Activated T-cell treated with anti-CD3 and anti-CD28 coated beads, Interleukin-2, amount 50 U/mL, for 72 hours (primary cell): ENCODE measurements at regions not wholly inside any gene's neighbourhood (a gene's known extent, or its start where the extent isn't known, plus 50 kb on each side); places are given as distances from the start of the nearest gene placed in this dataset.
"Not testable (repeated sequence)": the region's sequence is repeated elsewhere in the genome, so short reads cannot be mapped to it uniquely, and the experiment has no call there.

Source experiments
- ATAC-seq, 2 donors: fragments of 150-1000 bp; cut with Tn5 transposase; replicated peaks in 1 of 2; 2 replicates each; pipeline ENCODE4 v1.10.0; 2021; ENCODE audit warnings: moderate library complexity in 2 of 2, mild to moderate bottlenecking in 1 of 2
- DNase-seq, 2 donors: peaks; one replicate each; pipeline ENCODE4 v3.0.0; 2021 to 2022; ENCODE audit warnings: mixed read lengths in 1 of 2
- H3K27ac Mint-ChIP-seq: one replicate; pipeline ENCODE4 v1.8.0; 2022; ENCODE audit warnings: mild to moderate bottlenecking, moderate library complexity, mixed read lengths
- H3K27me3 Mint-ChIP-seq: one replicate; pipeline ENCODE4 v1.8.0; 2022; ENCODE audit warnings: low read depth, mixed read lengths
- H3K36me3 Mint-ChIP-seq, 2 donors: one replicate each; pipeline ENCODE4 v1.8.0; 2022; ENCODE audit warnings: mixed read lengths in 2 of 2, mild to moderate bottlenecking in 1 of 2; ENCODE audit not compliant: insufficient read depth in 2 of 2
- H3K4me1 Mint-ChIP-seq: one replicate; pipeline ENCODE4 v1.8.0; 2022; ENCODE audit warnings: low read depth, mixed read lengths
- H3K4me3 Mint-ChIP-seq, 2 donors: one replicate each; pipeline ENCODE4 v1.8.0; 2022; ENCODE audit warnings: mild to moderate bottlenecking in 2 of 2, mixed read lengths in 2 of 2, moderate library complexity in 2 of 2
- H3K9me3 Mint-ChIP-seq, 2 donors: one replicate each; pipeline ENCODE4 v1.8.0; 2022; ENCODE audit warnings: mixed read lengths in 2 of 2

- not testable (repeated sequence) for H3K36me3 Mint-ChIP-seq, H3K4me1 Mint-ChIP-seq, H3K27ac Mint-ChIP-seq, DNase-seq, H3K9me3 Mint-ChIP-seq, H3K4me3 Mint-ChIP-seq, H3K27me3 Mint-ChIP-seq, ATAC-seq
These were observed 923.9 kb downstream of the SOCS6 start for GRCh38 chr18:71212739-71213138.

DNA sequence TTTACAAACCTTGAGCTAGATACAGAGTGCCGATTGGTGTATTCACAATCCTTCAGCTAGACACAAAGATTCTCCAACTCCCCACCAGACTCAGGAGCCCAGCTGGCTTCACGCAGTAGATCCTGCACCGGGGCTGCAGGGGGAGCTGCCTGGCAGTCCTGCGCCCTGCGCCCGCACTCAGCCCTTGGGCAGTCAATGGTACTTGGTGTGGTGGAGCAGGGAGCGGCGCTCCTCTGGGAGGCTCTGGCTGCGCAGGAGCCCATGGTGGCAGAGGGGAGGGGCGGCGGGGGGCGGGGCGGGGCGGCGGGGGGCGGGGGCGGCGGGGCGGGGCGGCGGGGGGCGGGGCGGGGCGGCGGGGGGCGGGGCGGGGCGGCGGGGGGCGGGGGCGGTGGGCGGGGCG lies 923.4 kb downstream of the SOCS6 start:
- H3K27ac Mint-ChIP-seq: no peak overlapping the region
- no peaks in the 10 kb centered on the region for H3K4me1 Mint-ChIP-seq
- no peak overlapping the region for H3K4me3 Mint-ChIP-seq
- H3K27me3 Mint-ChIP-seq: no peaks in the 10 kb centered on the region
- no peak for DNase-seq
- peaks cover 0 to 4% of the 10 kb centered on the region in 2 donors for H3K9me3 Mint-ChIP-seq
- H3K36me3 Mint-ChIP-seq: no peaks in the 10 kb centered on the region
- no peak for ATAC-seq

DNA sequence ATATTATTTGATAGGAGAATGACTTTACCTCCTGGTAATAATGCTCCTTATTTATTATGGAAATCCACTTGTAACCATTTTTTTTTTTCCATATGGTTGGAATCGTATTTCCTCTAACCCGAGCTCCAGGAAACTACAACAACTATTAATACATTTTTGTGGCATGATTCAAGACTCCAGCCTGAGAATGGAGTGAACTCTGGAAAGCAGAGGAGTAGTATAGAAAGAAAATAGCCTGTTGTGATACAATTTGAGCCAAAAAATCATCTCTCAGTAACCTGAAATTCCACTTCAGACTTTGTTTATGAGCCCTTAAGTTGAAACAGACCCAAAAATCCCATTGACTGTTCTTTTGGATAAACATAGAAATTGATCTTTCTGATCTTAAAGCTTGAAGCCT lies 921.1 kb downstream of the SOCS6 start:
- H3K9me3 Mint-ChIP-seq: peaks cover 3 to 4% of the 10 kb centered on the region in 2 donors
- no peaks in the 10 kb centered on the region for H3K36me3 Mint-ChIP-seq
- H3K4me3 Mint-ChIP-seq: no peak overlapping the region
- ATAC-seq (no peak), DNase-seq (no peak)
- no peaks in the 10 kb centered on the region for H3K4me1 Mint-ChIP-seq
- H3K27ac Mint-ChIP-seq: no peak overlapping the region
- no peaks in the 10 kb centered on the region for H3K27me3 Mint-ChIP-seq

DNA sequence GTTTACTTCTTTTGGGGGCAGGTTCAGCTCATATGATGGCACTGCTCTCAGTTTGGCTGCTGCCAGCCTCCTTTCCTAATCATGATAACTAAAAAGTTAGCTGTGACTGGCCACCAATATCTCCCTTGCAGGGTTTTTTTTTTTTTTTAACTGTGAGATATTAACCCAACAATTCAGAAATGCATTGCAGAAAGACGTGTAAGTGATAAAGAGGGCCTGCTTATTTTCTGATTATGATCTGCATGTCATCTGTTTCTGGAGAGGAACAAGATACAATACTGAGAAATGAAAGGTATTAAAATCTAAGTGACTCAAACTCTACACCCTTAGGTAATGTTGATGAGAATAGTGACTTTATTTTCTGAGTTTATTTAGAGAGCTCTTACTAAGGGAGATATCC lies 905.6 kb downstream of the SOCS6 start:
- Mint-ChIP-seq H3K9me3 (no peaks in the 10 kb centered on the region), H3K36me3 (no peaks in the 10 kb centered on the region), H3K27ac (no peak overlapping the region), H3K4me3 (no peak overlapping the region), H3K4me1 (no peaks in the 10 kb centered on the region), H3K27me3 (no peaks in the 10 kb centered on the region)
- DNase-seq (no peak), ATAC-seq (no peak)

- H3K4me1 Mint-ChIP-seq: no peaks in the 10 kb centered on the region
- ATAC-seq: no peak
- no peak overlapping the region for H3K27ac Mint-ChIP-seq
- H3K36me3 Mint-ChIP-seq: no peaks in the 10 kb centered on the region
- no peaks in the 10 kb centered on the region for H3K27me3 Mint-ChIP-seq
- no peak for DNase-seq
- H3K9me3 Mint-ChIP-seq: no peaks in the 10 kb centered on the region
- no peak overlapping the region for H3K4me3 Mint-ChIP-seq
These were observed 900.7 kb downstream of the SOCS6 start for GRCh38 chr18:71189581-71189980.

GRCh38 chr18:71168557-71169145 lies 879.8 kb downstream of the SOCS6 start:
- no peaks in the 10 kb centered on the region for H3K4me1 Mint-ChIP-seq
- H3K27me3 Mint-ChIP-seq: no peaks in the 10 kb centered on the region
- no peaks in the 10 kb centered on the region for H3K9me3 Mint-ChIP-seq
- ATAC-seq: no peak
- no peak for DNase-seq
- no peaks in the 10 kb centered on the region for H3K36me3 Mint-ChIP-seq
- H3K27ac Mint-ChIP-seq: no peak overlapping the region
- H3K4me3 Mint-ChIP-seq: no peak overlapping the region

DNA sequence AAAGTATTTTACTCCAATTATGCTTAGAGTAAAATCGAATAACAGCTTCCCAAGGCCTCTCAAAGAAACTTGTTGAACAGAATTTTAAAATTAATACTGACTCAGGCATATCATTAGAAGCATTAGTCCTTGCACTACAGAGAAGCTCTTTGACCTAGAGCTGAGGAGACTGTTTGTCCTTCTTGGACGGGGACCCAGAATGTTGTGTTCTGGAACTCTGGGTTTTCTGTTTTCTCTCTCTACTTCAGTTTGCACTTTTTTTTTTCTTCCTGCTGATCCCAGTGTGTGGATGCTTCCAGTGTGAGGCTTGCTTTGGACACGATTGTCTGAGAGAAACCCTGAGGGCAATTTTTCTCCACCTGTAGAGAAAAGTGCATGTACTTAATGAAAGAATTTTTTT lies 847.6 kb downstream of the SOCS6 start:
- Mint-ChIP-seq H3K4me3 (no peak overlapping the region), H3K36me3 (no peaks in the 10 kb centered on the region), H3K9me3 (no peaks in the 10 kb centered on the region), H3K27me3 (no peaks in the 10 kb centered on the region), H3K4me1 (no peaks in the 10 kb centered on the region), H3K27ac (no peak overlapping the region)
- DNase-seq (no peak), ATAC-seq (no peak)

DNA sequence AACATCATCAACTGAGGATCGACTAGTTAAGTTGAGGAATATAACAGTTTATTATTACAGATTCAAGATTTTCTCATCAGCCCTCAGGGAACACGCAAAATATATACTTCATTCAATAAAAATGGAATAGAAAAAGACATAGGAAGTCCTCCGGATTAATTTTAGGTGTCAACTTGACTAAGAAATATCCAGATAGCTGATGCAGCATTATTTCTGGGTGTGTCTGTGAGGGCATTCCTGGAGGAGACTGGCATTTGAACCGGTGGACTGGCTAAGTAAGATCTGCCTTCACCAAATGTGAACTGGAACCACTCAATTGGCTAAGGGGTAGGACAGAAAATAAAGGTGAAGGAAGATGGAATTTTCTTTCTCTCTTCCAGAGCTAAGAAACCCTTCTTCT lies 845.3 kb downstream of the SOCS6 start:
- ATAC-seq: no peak

DNA sequence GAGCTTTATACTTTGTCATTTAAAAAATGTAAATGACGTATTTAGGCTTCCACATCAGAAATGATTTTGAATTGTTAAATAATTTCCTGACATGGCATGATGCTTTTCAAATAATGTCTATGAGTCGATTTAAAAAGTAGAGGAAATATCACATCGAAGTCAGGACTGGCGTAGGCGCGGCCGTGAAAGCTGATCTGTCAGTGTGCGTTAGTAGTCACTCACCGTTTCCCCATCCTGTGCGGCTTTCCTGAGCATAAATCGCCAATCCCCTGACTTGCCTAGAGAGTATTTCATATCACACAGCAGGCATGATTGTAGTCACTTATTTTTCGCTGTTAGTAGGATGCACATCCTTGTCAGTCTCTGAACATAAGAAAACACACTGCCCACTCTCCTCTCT lies 843.1 kb downstream of the SOCS6 start:
- ATAC-seq (no peak), DNase-seq (no peak)
- no peaks in the 10 kb centered on the region for H3K36me3 Mint-ChIP-seq
- no peak overlapping the region for H3K27ac Mint-ChIP-seq
- no peaks in the 10 kb centered on the region for H3K27me3 Mint-ChIP-seq
- peaks cover 2 to 5% of the 10 kb centered on the region in 2 donors for H3K9me3 Mint-ChIP-seq
- no peak overlapping the region for H3K4me3 Mint-ChIP-seq
- H3K4me1 Mint-ChIP-seq: no peaks in the 10 kb centered on the region

More for the DNA sequence above, 845.3 kb downstream of the SOCS6 start:
- Mint-ChIP-seq H3K36me3 (no peaks in the 10 kb centered on the region), H3K4me3 (no peak overlapping the region), H3K4me1 (no peaks in the 10 kb centered on the region), H3K27me3 (no peaks in the 10 kb centered on the region), H3K27ac (no peak overlapping the region), H3K9me3 (peaks cover 2 to 5% of the 10 kb centered on the region in 2 donors)
- no peak for DNase-seq

- ATAC-seq (no peak), DNase-seq (no peak)
- Mint-ChIP-seq H3K4me3 (no peak overlapping the region), H3K27ac (no peak overlapping the region), H3K9me3 (peaks cover 2 to 5% of the 10 kb centered on the region in 2 donors), H3K27me3 (no peaks in the 10 kb centered on the region), H3K4me1 (no peaks in the 10 kb centered on the region), H3K36me3 (no peaks in the 10 kb centered on the region)
These were observed 841.5 kb downstream of the SOCS6 start for GRCh38 chr18:71130351-71130750.

DNA sequence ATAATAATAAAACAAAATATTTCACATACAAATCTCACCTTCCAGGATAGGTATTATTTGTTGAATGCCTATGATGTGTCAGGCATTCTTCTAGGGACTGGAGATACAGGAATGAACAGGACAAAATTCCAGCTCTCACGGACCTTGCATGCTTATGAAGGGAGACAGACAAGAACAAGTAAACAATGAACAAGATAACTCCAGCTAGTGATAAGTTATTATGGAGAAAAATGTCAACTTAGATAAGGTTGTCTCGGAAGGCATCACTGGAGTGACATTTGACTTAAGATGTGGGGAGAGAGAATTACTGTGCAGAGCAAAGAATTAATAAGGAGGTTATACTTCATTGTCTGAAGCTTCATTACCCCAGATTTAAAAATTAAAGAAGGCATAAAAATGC lies 836.7 kb downstream of the SOCS6 start:
- Mint-ChIP-seq H3K4me3 (no peak overlapping the region), H3K27me3 (no peaks in the 10 kb centered on the region), H3K27ac (no peak overlapping the region), H3K36me3 (peaks cover 0 to 1% of the 10 kb centered on the region in 2 donors), H3K4me1 (no peaks in the 10 kb centered on the region), H3K9me3 (peaks cover 2 to 17% of the 10 kb centered on the region in 2 donors)
- no peak for DNase-seq
- no peak for ATAC-seq

- no peaks in the 10 kb centered on the region for H3K4me1 Mint-ChIP-seq
- peaks cover 0 to 2% of the 10 kb centered on the region in 2 donors for H3K36me3 Mint-ChIP-seq
- no peak for ATAC-seq
- no peaks in the 10 kb centered on the region for H3K27me3 Mint-ChIP-seq
- no peak for DNase-seq
- H3K27ac Mint-ChIP-seq: no peak overlapping the region
- peaks cover 3 to 6% of the 10 kb centered on the region in 2 donors for H3K9me3 Mint-ChIP-seq
- no peak overlapping the region for H3K4me3 Mint-ChIP-seq
These were observed 827.7 kb downstream of the SOCS6 start for GRCh38 chr18:71116535-71116934.

DNA sequence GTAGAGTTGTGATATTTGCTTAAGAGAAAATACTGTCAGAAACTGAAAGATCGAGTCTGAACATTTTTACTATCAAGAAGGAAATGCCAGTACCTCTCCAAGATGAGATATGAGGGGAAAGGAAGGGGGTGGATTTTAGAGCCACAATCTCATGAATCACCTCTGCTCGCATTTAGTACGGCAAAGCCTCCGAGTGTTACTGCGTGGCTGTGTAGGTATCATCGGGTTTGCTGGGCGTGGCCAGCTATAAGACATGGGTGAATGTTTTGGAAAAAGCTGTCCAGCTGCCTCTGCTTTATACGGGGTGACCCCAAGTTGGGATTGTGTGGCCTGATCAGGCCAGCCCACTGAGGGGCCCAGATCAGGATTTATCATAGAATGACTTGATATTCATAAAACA lies 826.4 kb downstream of the SOCS6 start:
- Mint-ChIP-seq H3K36me3 (no peaks in the 10 kb centered on the region), H3K4me1 (no peaks in the 10 kb centered on the region), H3K27me3 (no peaks in the 10 kb centered on the region), H3K27ac (no peak overlapping the region), H3K4me3 (no peak overlapping the region), H3K9me3 (peaks cover 0 to 3% of the 10 kb centered on the region in 2 donors)
- no peak for DNase-seq
- no peak for ATAC-seq

DNA sequence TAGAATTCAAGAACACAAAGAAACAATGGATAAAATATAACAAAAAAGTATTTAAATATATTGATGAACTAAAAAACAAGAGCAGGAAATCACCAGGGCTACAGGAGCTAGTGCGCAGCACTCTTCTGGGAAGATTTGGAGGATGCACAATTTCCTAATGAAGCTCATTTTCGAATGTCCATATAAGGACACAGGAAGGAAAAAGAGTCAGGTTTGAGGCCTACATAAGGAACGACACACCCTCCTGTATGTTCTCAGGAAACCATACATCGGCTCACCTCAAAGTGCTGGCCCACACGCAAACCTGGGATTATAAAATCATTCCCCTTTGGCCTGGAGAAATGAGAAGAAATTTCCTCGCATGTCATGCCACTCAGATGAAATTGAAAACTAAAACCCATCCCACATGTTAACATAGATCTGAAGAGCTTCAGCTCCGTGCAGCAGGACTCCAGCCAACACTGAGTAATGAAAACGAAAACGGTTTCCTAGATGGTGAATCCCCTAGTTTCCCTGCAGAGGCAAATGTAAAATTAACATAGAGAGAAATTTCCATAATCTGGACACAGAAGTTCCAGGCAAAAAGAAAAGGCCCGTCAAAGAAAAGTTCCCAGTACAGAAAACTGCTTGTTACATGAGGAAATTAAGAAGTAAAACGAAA lies 825.8 kb downstream of the SOCS6 start:
- Mint-ChIP-seq H3K4me3 (no peak overlapping the region), H3K27me3 (no peaks in the 10 kb centered on the region), H3K4me1 (no peaks in the 10 kb centered on the region), H3K36me3 (no peaks in the 10 kb centered on the region), H3K9me3 (peaks cover 0 to 3% of the 10 kb centered on the region in 2 donors), H3K27ac (no peak overlapping the region)
- no peak for ATAC-seq
- no peak for DNase-seq
